Central memory CD8-positive, alpha-beta T cell (primary cell): ENCODE measurements at regions not wholly inside any gene's neighbourhood (a gene's known extent, or its start where the extent isn't known, plus 50 kb on each side); places are given as distances from the start of the nearest gene placed in this dataset.
"Not testable (repeated sequence)": the region's sequence is repeated elsewhere in the genome, so short reads cannot be mapped to it uniquely, and the experiment has no call there.

Source experiments
- ATAC-seq: fragments of 150-1000 bp; cut with Tn5 transposase; replicated peaks from 2 replicates; pipeline ENCODE4 v1.10.0; 2022; ENCODE audit warnings: mild to moderate bottlenecking, moderate FRiP score, moderate number of reproducible peaks; ENCODE audit not compliant: poor library complexity, severe bottlenecking; ENCODE audit errors: extremely low read depth
- DNase-seq, 2 donors: peaks; one replicate each; pipeline ENCODE4 v3.0.0; 2021; ENCODE audit warnings: low spot score in 2 of 2
- H3K27ac Mint-ChIP-seq: one replicate; pipeline ENCODE4 v1.8.0; 2022; ENCODE audit warnings: low read depth, mild to moderate bottlenecking, moderate library complexity, mixed read lengths
- H3K27me3 Mint-ChIP-seq: one replicate; pipeline ENCODE4 v1.8.0; 2022; ENCODE audit warnings: mixed read lengths
- H3K36me3 Mint-ChIP-seq: one replicate; pipeline ENCODE4 v1.8.0; 2022; ENCODE audit warnings: mild to moderate bottlenecking, moderate library complexity, mixed read lengths; ENCODE audit not compliant: insufficient read depth
- H3K4me1 Mint-ChIP-seq: one replicate; pipeline ENCODE4 v1.8.0; 2022; ENCODE audit warnings: mixed read lengths
- H3K4me3 Mint-ChIP-seq: one replicate; pipeline ENCODE4 v1.8.0; 2022; ENCODE audit warnings: mild to moderate bottlenecking, moderate library complexity, mixed read lengths
- H3K9me3 Mint-ChIP-seq: one replicate; pipeline ENCODE4 v1.8.0; 2022; ENCODE audit warnings: mixed read lengths

- ATAC-seq (no peak), DNase-seq (no peak)
- no peaks in the 10 kb centered on the region for H3K4me1 Mint-ChIP-seq
- H3K36me3 Mint-ChIP-seq = no peaks in the 10 kb centered on the region
- H3K4me3 Mint-ChIP-seq = no peak overlapping the region
- no peaks in the 10 kb centered on the region for H3K9me3 Mint-ChIP-seq
- H3K27ac Mint-ChIP-seq = no peak overlapping the region
- peaks cover 69% of the 10 kb centered on the region for H3K27me3 Mint-ChIP-seq
Observed at GRCh38 chr12:108442067-108442466, 73.0 kb upstream of the FICD start.

DNA sequence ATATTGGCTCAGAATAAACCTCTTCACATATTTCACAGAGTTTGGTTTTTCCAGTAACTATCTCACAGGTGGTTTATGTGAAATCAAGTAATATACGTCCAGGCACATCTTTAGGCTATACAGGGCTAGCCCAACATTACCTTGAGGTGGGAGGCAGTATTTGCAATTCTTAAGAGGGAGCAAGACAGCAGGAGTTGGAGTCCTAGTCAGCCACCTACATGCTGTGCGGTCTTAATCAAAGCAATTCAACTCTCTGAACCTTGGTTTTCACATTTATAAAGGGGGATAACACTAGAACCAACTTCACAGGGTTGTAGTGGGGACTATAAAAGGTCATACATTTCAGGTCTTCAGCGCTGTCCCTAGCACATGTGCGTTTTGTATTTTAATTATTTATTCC, 73.5 kb upstream of the FICD start:
- Mint-ChIP-seq H3K27me3 (peaks cover 64% of the 10 kb centered on the region), H3K4me3 (no peak overlapping the region), H3K27ac (no peak overlapping the region), H3K9me3 (no peaks in the 10 kb centered on the region), H3K4me1 (no peaks in the 10 kb centered on the region), H3K36me3 (no peaks in the 10 kb centered on the region)
- ATAC-seq (no peak), DNase-seq (no peak)

DNA sequence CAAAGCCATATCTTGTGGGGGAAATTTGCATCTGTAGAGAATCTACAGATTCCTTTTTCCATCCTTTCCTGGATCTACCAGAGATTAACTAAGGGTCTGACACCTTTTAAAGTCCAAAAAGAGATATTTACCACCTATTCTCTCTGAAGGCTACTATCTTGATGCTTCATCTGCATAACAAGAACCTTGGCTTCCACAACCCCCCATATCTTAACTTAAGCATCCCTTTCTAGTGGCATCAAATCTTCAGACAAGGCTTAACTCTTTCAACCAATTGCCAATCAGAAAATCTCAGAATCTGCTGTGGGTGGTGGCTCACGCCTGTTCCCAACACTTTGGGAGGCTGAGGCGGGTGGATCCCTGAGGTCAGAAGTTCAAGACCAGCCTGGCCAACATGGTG, 74.3 kb upstream of the FICD start:
- Mint-ChIP-seq H3K4me1 (no peaks in the 10 kb centered on the region), H3K27me3 (peaks cover 62% of the 10 kb centered on the region)

DNA sequence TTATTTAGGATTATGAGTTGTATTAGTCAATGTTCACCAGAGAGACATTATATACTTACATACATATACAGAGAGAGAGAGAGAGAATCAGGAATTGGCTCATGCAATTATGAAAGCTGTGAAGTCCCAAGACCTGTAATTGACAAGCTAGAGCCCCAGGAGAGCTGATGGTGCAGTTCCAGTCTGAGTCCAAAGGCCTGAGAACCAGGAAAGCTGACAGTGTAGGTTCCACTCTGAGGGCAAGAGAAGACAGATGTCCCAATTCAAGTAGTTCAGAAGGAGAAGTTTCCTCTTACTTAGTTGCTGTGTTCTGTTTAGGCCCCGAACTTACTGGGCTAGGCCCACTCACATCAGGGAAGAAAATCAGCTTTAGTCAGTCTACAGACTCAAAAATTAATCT, 76.4 kb upstream of the FICD start:
- H3K9me3 Mint-ChIP-seq = no peaks in the 10 kb centered on the region
- H3K27me3 Mint-ChIP-seq = peaks cover 42% of the 10 kb centered on the region
- no peak overlapping the region for H3K27ac Mint-ChIP-seq
- no peaks in the 10 kb centered on the region for H3K36me3 Mint-ChIP-seq
- H3K4me3 Mint-ChIP-seq = no peak overlapping the region
- no peak for ATAC-seq
- no peak for DNase-seq
- no peaks in the 10 kb centered on the region for H3K4me1 Mint-ChIP-seq

More for the DNA sequence above, 74.3 kb upstream of the FICD start:
- DNase-seq = no peak
- Mint-ChIP-seq H3K9me3 (no peaks in the 10 kb centered on the region), H3K4me3 (no peak overlapping the region), H3K27ac (no peak overlapping the region), H3K36me3 (no peaks in the 10 kb centered on the region)
- no peak for ATAC-seq

GRCh38 chr12:108432423-108433121, 82.5 kb upstream of the FICD start:
- H3K4me1 Mint-ChIP-seq = no peaks in the 10 kb centered on the region
- H3K9me3 Mint-ChIP-seq = no peaks in the 10 kb centered on the region
- peaks cover 21% of the 10 kb centered on the region for H3K27me3 Mint-ChIP-seq
- no peaks in the 10 kb centered on the region for H3K36me3 Mint-ChIP-seq
- no peak overlapping the region for H3K4me3 Mint-ChIP-seq
- no peak overlapping the region for H3K27ac Mint-ChIP-seq
- ATAC-seq = no peak
- no peak for DNase-seq

- DNase-seq = no peak
- ATAC-seq = no peak
- Mint-ChIP-seq H3K27ac (no peak overlapping the region), H3K4me3 (no peak overlapping the region), H3K36me3 (no peaks in the 10 kb centered on the region), H3K9me3 (no peaks in the 10 kb centered on the region), H3K27me3 (peaks cover 37% of the 10 kb centered on the region), H3K4me1 (no peaks in the 10 kb centered on the region)
Observed at GRCh38 chr12:108430926-108431325, 84.2 kb upstream of the FICD start.

DNA sequence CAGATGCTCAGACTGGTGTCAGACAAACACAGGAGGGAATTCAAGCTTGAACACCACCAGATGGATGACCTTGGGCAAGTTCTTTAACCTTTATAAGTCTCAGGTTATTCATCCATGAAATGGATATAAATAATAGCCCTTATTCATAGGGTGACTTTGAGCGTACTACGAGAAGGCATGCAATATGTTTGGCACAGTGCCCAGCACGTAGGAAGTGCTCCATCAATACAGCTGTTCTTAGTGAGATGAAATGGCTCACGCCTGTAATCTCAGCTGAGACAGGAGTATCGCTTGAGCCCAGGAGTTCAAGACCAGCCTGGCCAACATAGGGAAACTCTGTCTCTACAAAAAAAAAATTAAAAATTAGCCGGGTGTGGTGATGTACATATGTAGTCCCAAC, 84.8 kb upstream of the FICD start:
- no peaks in the 10 kb centered on the region for H3K9me3 Mint-ChIP-seq
- H3K4me3 Mint-ChIP-seq = no peak overlapping the region
- H3K27me3 Mint-ChIP-seq = peaks cover 44% of the 10 kb centered on the region

DNA sequence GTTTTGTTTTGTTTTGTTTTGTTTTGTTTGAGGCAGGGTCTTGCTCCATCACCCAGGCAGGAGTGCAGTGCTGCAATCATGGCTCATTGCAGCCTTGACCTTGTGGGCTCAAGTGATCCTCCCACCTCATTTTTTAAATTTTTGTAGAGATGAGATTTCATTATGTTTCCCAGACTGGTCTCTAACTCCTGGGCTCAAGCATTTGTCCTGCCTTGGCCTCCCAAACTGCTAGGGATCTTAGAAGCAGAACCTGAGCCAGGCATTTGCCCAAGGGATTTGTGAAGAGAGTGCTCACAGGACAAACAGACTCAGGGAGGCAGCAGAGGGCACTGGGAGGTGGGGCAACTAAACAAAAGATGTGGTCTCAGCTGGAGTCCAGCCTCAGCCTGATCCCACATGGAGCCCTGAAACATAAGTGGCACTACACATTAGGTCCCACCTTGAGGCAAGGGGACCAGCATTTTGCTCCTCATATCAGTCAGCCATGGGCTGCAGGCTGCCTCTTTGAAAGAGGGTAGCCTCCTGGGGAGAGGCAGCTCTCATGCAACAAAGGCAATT, 86.2 kb upstream of the CMKLR1 start:
- Mint-ChIP-seq H3K4me3 (no peak overlapping the region), H3K27ac (no peak overlapping the region), H3K36me3 (no peaks in the 10 kb centered on the region), H3K27me3 (peaks cover 44% of the 10 kb centered on the region), H3K4me1 (no peaks in the 10 kb centered on the region), H3K9me3 (no peaks in the 10 kb centered on the region)
- DNase-seq = no peak
- ATAC-seq = no peak

More for the DNA sequence above, 84.8 kb upstream of the FICD start:
- ATAC-seq = no peak
- no peak for DNase-seq
- no peaks in the 10 kb centered on the region for H3K4me1 Mint-ChIP-seq
- H3K36me3 Mint-ChIP-seq = no peaks in the 10 kb centered on the region
- H3K27ac Mint-ChIP-seq = no peak overlapping the region

DNA sequence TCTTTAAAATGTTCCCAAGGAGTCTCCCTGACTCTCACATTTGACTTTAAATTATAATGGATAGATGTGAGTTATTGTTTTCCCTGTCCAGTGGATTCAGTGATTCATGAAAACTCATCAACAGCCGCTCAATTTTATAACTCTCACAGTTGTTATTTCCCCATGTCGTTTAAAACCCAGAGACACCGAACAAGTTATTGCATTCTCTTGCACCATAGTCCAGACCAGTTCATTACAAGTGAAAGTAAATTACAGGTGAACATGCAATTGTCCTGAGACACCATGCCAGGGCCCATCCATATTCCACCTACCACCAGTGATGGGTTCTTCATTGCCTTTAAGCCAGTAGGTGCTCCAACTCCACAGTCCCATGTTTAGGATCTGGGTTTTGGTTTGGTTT, 85.7 kb upstream of the CMKLR1 start:
- Mint-ChIP-seq H3K36me3 (no peaks in the 10 kb centered on the region), H3K27ac (no peak overlapping the region), H3K4me1 (no peaks in the 10 kb centered on the region), H3K27me3 (peaks cover 44% of the 10 kb centered on the region), H3K4me3 (no peak overlapping the region), H3K9me3 (no peaks in the 10 kb centered on the region)
- no peak for DNase-seq
- ATAC-seq = no peak

DNA sequence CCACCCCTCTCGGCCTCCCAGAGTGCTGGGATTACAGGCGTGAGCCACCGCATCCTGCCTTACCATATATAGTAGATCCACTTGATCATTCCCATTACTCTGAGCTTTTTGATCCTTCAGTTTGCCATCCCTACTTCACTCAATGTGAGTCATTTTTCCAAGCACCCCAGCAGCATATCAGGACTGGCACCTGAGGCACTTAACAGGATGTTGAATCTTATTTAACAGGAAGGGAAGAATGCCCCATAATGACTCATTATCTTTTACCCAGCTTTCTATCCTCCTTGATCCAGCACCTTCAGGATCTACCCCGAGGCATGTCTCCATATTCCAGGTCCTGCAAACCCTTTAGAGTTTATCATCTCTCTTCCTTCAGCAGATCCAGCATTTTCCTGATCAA, 84.9 kb upstream of the CMKLR1 start:
- Mint-ChIP-seq H3K9me3 (no peaks in the 10 kb centered on the region), H3K4me3 (no peak overlapping the region)

GRCh38 chr12:108423486-108423885, 84.4 kb upstream of the CMKLR1 start:
- H3K27me3 Mint-ChIP-seq = peaks cover 44% of the 10 kb centered on the region
- DNase-seq (no peak), ATAC-seq (no peak)
- H3K36me3 Mint-ChIP-seq = no peaks in the 10 kb centered on the region
- no peaks in the 10 kb centered on the region for H3K4me1 Mint-ChIP-seq
- no peak overlapping the region for H3K4me3 Mint-ChIP-seq
- no peaks in the 10 kb centered on the region for H3K9me3 Mint-ChIP-seq
- H3K27ac Mint-ChIP-seq = no peak overlapping the region

More for the DNA sequence above, 84.9 kb upstream of the CMKLR1 start:
- no peaks in the 10 kb centered on the region for H3K4me1 Mint-ChIP-seq
- H3K27ac Mint-ChIP-seq = no peak overlapping the region
- H3K27me3 Mint-ChIP-seq = peaks cover 44% of the 10 kb centered on the region
- ATAC-seq (no peak), DNase-seq (no peak)
- no peaks in the 10 kb centered on the region for H3K36me3 Mint-ChIP-seq

DNA sequence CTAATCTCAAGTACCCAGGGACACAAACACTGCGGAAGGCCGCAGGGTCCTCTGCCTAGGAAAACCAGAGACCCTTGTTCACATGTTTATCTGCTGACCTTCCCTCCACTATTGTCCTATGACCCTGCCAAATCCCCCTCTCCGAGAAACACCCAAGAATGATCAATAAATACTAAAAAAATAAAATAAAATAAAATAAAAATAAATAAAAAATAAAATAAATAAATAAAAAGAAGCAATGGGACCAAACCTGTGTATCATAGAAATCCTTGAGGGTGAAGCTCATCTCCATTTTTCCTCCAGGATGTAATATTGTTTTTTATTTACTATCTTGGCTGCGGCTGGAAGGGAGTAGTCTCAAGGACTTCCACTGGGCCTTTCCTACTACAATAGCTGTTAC, 82.0 kb upstream of the CMKLR1 start:
- not testable (repeated sequence) for H3K36me3 Mint-ChIP-seq, H3K9me3 Mint-ChIP-seq, DNase-seq, H3K4me1 Mint-ChIP-seq, ATAC-seq, H3K27ac Mint-ChIP-seq, H3K4me3 Mint-ChIP-seq
- peaks cover 27% of the 10 kb centered on the region for H3K27me3 Mint-ChIP-seq

GRCh38 chr12:108420421-108420820, 81.3 kb upstream of the CMKLR1 start:
- not testable (repeated sequence) for H3K36me3 Mint-ChIP-seq, H3K4me1 Mint-ChIP-seq, H3K4me3 Mint-ChIP-seq, H3K9me3 Mint-ChIP-seq, ATAC-seq, H3K27ac Mint-ChIP-seq, DNase-seq
- peaks cover 20% of the 10 kb centered on the region for H3K27me3 Mint-ChIP-seq
